ENCODE measurements at regions not wholly inside any gene's neighbourhood (a gene's known extent, or its start where the extent isn't known, plus 50 kb on each side); places are given as distances from the start of the nearest gene placed in this dataset.
"Not testable (repeated sequence)": the region's sequence is repeated elsewhere in the genome, so short reads cannot be mapped to it uniquely, and the experiment has no call there.

DNA sequence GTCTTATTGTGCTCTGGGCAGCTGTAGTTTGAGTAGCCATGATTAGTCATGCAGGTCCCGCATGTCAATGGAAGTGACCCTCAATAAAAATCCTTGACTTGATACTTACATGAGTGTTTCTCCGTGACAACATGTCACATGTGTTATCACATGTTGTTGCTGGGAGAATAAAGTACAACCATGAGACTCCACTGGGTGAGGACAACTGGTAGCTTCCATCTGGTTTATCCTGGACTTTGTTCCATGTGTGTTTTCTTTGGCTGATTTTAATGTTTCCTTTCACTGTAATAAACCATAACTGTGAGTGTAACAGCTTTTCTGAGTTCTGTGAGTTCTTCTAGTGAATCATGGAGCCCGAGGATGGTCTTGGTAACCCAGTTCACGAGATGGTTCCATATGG, 63.1 kb upstream of the NDN start:
- DNase-seq (no peak), ATAC-seq (ENCODE audit: poor library complexity) (no peak)
- intact Hi-C loops (cut with DNase I) = no loop called here

DNA sequence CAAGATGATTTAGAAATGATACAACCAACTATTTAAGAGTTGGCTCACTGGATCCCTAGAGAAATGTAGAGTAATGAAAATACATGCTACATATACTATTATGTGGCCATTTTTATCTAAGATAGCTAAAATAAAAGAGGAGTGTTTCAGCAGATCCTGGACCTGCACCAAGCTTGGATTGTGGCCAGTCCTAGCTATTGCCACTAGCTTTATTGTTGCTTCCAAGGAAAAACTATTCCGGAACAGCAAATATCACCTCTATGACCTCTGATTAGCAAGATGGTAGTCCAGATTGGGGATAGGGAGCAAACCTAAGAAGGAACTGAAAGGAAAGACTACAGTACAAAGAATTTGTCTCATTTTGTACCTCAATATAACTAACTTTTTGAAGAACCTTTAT, 63.7 kb upstream of the NDN start:
- intact Hi-C loops (cut with DNase I) = no loop called here
- DNase-seq (no peak), ATAC-seq (ENCODE audit: poor library complexity) (no peak)

DNA sequence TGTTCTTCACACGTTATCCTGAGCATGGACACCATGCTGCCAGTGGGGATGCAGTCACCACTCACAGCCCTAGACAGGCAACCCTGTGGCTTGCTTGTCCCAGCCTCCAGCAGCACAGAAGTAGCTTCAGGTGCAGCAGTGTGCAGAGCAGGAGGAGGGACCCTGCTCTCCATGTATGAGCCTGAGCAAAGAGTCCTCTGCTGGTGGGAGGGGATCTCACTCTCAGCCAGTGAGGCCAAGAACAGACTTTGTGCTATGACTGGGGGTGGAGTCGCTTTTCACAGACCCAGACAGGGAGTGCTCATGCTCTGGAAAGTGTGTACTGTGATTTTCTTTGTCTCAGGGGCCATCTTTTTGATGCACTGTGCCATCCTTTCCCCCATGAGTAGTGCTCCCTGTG, 66.1 kb upstream of the NDN start:
- ATAC-seq (ENCODE audit: poor library complexity) = no peak
- intact Hi-C loops (cut with DNase I) = no loop called here
- DNase-seq = no peak

DNA sequence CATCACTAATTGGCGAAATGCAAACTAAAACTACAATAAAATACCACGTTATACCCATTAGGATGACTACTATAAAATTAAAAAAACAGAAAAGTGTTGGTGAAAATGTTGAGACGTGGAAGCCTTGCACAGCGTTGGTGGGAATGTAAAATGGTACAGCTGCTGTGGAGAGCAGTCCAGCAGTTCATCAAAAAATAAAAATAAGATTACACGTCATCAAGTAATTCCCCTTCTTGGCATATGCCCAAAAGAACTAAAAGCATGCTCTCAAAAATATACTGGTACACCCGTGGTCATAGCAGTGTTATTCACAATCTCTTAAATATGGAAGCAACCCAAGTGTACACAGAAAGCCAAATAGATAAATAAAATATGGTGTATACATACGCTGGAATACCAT, 71.8 kb upstream of the NDN start:
- intact Hi-C loops (cut with DNase I) = no loop called here
- ATAC-seq (ENCODE audit: poor library complexity) (no peak), DNase-seq (no peak)

DNA sequence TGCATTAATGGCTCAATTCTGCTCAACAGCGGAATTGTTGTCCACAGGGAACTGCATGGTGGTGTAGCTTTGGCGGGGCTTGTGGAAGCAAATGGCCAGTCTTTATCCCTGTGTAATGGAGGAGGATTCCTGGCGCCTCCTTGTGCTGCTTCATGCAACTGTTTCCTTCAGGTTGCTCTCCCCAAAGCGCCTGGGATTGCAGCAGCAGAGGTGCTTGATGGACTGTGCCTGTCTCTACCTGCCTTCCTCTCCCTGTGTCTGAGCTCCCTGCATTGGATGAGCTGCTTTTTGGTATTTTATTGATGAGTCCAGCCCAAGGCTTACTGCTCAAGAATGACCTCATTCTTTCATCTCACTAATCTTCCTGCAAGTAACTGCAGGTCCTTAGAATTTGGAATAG, 72.9 kb upstream of the NDN start:
- ATAC-seq (ENCODE audit: poor library complexity) (no peak), DNase-seq (no peak)
- intact Hi-C loops (cut with DNase I) = no loop called here

DNA sequence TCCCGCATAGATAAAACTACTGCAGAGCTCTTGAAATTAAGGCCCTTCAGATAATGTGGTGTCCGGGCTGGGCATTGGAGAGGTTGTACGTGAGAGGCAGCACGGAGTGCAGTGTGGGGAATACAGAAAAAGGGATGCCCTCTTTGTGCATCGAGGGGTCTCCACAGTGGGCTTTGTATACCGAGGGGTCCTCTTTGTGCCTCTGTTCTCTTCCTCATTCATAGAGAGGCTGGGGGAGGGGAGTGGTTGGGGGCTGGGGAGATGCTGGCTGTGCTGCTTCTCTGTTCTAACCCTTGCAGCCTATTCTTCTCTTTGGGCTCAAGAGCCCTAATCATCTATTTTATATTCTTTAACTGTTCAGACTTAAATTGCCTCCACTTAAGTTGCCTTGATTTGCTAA, 74.3 kb upstream of the NDN start:
- intact Hi-C loops (cut with DNase I) = no loop called here
- DNase-seq (no peak), ATAC-seq (ENCODE audit: poor library complexity) (no peak)

DNA sequence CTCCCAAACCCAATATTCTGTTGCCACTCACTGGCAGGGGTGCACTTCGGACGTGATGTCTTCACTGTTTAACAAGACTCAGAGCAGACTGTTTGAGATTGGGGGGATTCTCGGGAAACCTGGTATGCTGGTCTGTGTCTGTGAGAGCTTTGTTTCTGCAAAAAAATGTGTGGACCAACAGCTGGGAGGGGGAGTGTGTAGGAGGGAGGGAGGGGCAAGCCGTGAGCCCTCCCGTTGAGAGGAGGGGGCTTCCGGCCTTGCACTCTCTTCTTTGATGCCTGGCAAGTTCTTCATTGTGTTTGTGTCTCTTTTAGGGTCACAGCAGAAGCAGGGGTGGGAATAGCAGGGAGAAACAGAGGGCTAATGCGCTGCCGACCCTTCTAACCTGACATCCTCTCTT, 74.9 kb upstream of the NDN start:
- DNase-seq = no peak
- intact Hi-C loops (cut with DNase I) = no loop called here

DNA sequence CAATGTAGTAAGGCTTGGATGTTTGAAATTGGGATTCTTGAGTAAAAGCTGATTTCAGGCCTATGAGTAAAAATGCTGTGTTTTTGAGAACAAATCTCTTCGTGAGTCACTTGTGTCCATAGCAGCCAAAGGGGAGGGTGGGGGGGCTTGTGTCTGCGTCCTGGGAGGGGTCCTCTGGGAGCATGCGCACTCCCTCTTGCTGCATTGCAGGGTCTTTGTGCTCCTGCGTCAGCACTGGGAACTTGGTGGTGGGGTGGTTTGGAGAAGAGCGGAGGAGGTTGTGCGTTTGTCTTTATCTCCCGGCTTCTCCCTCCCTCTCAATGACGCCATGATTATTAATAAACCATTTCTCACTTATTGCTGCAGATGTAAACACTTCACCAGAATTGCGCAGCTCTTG, 75.9 kb upstream of the NDN start:
- intact Hi-C loops (cut with DNase I) = no loop called here

More for the DNA sequence above, 74.9 kb upstream of the NDN start:
- ATAC-seq (ENCODE audit: poor library complexity) = no peak

DNA sequence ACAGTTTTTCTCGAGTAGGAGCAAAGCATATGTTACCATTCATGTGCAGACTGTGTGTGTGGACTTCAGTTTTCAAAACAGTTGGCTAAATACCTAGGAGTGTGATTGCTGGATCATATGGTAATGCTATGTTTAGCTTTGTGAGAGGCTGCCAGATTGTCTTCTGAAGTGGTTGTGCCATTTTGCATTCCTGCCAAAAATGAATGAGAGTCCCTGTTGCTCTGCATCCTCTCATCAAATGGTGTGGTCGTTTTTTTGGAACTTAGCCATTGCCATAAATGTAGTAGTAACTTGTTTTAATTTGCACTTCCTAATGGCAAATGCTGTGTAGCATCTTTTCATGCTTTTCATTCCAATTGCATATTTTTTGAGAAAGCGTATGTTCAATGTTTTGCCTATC, 77.2 kb upstream of the NDN start:
- ATAC-seq (ENCODE audit: poor library complexity) (no peak), DNase-seq (no peak)
- intact Hi-C loops (cut with DNase I) = no loop called here

More for the DNA sequence above, 75.9 kb upstream of the NDN start:
- no peak for ATAC-seq (ENCODE audit: poor library complexity)
- DNase-seq = no peak

DNA sequence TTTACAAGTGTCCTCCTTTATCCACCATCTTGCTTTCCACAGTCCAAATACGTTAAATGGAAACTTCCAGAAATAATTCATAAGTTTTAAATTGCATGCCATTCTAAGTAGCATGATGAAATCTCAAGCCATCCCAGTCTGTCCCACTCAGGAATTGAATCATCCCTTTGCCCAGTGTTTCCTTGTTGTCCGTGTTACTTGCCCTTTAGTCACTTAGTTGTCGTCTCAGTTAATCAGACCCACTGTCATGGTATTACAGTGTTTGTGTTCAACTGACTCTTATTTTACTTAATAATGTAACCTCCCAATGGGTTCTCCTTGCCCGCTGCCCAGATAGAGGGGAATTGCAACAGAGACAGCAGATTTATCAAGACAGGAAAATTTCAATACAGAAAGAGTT, 77.6 kb upstream of the NDN start:
- intact Hi-C loops (cut with DNase I) = no loop called here
- DNase-seq (no peak), ATAC-seq (ENCODE audit: poor library complexity) (no peak)

DNA sequence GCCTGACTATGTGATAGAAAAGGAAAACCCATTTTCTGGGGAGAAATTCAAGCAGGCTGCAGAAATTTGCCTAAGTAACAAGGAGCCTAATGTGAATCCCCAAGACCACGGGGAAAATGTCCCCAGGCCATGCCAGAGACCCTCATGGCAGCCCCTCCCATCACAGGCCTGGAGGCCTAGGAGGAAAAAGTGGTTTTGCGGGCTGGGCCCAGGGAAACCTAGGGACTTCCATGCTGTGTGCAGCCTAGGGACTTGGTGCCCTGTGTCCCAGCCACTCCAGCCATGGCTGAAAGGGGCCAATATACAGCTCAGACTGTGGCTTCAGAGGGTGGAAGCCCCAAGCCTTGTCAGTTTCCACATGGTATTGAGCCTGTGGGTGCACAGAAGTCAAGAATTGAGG, 79.7 kb upstream of the NDN start:
- intact Hi-C loops (cut with DNase I); DNase-seq; ATAC-seq (ENCODE audit: poor library complexity): not testable (repeated sequence)

DNA sequence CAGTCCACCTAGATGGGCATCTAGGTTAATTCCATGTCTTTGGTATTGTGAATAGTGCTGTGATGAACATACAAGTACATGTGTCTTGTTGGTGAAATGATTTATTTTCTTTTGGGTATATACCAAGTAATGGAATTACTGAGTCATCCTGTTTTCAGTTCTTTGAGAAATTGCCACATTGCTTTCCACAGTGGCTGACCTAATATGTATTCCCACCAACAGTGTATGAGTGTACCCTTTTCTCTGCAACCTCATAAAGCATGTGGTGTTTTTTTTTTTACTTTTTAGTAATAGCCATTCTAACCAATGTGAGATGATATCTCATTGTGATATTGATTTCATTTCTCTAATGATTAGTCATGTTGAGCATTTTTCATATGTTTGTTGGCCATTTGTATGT, 86.0 kb upstream of the NDN start:
- ATAC-seq (ENCODE audit: poor library complexity) = no peak
- DNase-seq = no peak
- intact Hi-C loops (cut with DNase I) = no loop called here

DNA sequence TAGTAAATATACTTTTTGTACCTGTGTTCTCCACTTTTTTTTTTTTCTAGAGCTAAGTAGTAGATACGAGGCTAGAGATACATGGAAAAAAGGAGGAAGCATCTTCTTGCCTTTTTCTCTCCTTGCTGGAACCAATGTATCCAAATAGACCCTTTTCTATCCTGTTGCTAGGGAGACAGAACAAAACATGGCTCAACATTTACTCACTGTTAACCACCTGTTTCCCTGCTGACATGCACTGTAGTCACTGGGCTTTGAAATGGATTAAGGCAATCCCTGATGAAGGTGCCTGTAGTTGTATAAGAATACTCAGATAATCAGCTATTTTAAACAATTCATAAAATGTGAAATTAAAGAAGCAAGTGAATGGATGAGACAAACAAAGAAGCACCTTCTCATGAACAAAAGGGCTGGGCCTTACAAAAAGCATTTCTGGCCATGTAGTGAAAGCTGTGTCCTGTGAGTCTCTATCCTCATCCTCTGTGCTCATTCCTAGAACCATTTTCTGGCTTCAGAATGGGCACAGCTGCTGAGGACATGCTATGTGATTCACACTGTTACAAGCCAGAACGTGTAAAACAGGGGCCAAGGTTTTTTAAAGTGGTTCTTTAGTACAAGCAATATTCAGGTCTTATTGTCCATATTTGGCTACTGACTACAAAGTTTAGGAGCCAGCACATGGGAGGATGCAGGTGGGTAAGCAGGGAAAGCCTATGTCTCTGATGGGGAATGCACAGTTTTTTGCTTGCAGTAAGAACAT, 100.4 kb upstream of the NDN start:
- intact Hi-C loops (cut with DNase I) = no loop called here
- ATAC-seq (ENCODE audit: poor library complexity) (no peak), DNase-seq (no peak)

DNA sequence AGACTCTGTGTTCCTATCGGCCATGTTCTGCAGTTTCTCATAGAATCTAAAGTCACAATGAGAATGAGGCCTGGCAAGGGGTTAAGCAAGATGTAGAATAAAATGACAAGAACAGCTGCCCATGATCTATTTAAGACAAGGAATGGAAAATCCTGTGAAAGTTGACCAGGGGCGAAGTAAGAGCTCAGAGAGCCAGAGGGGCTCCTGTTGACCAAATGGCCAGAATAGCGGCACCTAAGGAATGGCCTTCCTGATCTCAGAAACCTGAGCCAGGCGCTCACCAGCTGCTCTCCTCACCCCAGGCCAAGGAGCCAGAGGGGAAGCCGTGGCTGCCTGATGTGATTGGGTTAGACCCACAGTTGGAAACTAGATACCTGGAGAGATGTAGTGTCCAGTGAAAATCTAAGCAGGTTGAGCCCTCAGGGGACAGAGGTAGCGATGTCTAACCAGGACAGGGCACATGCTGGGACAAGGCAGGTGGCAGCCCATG, 106.1 kb upstream of the NDN start:
- no peak for ATAC-seq (ENCODE audit: poor library complexity)
- intact Hi-C loops (cut with DNase I) = no loop called here
- no peak for DNase-seq

DNA sequence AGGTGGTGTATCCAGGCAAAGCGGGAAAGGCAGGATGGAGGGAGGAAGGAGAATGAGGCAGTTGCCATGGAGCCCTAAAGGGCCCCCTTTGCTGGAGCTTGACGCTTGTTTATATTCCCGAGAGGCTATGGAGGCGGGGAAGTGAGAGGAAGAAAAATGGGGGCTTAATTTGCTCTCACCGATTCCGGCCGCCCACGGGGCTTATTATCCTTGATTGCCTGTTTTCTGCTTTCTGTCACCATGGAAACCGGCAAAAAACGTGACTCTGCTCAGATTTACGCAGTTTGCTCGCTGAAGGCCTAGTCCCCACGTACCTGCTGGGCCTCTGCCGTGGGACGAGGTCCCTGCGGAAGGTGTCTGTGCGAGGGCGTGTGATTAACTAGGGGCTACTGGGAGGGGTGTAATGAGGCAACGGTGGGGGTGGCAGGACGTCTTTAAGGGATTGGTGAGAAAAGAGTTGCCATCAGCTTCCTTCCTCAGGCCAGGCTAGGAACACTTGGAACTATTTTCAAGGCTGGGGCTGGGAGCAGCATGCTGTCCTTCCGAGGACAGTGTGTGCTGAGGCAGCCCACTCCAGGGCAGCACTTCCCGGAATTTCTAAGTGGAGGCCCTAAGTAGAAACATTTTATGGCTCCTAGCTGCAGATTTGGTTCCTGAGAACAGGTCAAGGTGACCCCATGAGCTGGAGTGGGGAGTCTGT, 110.8 kb upstream of the NDN start:
- ATAC-seq (ENCODE audit: poor library complexity) (no peak), DNase-seq (no peak)
- intact Hi-C loops (cut with DNase I) = no loop called here

DNA sequence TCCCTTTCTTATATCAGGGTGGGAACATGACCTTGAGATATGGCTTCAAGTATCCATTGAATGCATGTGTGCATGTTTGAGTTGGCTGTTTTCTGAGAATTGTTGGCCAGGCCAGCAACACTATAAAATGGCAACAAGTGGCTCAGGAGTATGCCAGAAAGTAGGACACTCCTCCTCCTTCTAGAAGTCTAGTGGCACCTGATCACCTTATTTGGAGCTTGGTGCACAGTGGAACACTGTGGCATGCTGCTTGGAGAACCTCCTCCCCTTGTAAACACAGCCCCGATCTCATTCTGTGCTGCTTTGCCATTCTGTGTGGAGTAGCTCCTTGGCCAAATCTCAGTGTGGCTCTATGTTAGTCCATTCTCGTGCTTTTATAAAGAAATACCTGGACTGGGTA, 114.8 kb upstream of the NDN start:
- intact Hi-C loops (cut with DNase I) = no loop called here

DNA sequence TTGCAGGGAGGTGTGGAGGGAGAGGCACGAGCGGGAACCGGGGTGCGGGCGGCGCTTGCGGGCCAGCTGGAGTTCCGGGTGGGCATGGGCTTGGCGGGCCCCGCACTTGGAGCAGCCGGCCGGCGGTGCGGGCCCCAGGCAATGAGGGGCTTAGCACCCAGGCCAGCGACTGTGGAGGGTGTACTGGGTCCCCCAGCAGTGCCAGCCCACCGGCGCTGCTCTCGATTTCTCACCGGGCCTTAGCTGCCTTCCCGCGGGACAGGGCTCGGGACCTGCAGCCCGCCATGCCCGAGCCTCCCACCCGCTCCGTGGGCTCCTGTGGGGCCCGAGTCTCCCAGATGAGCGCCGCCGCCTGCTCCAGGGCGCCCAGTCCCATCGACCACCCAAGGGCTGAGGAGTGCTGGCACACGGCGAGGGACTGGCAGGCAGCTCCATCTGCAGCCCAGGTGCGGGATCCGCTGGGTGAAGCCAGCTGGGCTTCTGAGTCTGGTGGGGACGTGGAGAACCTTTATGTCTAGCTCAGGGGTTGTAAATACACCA, 115.9 kb upstream of the NDN start:
- DNase-seq; ATAC-seq (ENCODE audit: poor library complexity); intact Hi-C loops (cut with DNase I): not testable (repeated sequence)

More for the DNA sequence above, 114.8 kb upstream of the NDN start:
- DNase-seq (no peak), ATAC-seq (ENCODE audit: poor library complexity) (no peak)

DNA sequence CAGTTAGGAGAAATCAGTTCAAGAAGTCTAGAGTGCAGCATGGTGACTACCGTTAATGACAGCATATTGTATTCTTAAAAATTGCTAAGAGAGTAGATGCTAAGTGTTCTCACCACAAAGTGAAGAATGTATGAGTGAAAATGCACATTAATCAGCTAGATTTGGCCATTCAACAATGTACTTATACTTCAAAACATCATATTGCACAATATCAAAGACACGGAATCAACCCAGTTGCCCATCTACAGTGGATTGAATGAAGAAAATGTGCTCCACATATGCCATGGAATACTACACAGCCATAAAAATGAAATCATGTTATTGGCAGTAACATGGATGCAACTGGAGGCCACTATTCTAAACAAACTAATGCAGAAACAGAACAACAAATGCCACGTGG, 119.9 kb upstream of the NDN start:
- ATAC-seq (ENCODE audit: poor library complexity) (no peak), DNase-seq (no peak)
- intact Hi-C loops (cut with DNase I) = no loop called here

DNA sequence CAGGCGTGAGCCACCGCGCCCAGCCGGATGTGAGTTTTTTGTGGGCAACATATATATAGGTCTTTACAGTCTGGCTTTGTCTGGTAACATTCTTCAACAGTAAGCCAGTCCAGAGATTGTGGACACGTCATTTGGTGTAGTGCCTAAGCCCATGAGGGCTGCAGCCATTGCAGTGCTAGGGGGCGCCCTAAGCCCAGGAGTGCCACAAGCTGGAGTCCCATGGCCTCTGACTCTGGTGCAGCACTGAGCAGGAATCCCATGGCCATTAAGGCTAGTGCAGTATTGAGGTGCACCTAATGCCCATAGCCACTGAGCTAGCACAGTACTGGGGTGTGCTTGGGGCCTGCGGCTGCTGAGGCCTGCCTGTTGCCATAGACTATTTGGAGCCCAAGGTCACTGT, 136.4 kb upstream of the NDN start:
- intact Hi-C loops (cut with DNase I) = no loop called here
- ATAC-seq (ENCODE audit: poor library complexity) = no peak
- no peak for DNase-seq

DNA sequence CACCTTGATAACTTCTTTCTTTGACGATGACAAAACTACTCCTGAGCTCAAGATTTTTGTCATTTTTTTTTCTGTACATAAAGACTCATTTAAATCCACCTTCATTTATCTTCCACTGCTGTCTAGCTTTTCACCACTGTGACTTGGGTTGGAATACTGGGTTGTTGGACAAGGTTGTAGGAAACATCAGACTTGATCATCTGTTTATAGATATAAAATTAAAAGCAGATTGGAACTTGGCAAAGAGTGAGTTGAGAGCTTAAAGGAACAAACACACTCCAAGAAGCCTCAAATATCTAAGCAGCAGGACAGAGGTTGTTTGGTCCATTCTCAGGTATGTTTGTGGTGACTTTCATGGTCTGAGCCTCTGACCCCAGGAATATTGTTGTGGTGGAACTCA, 141.7 kb upstream of the NDN start:
- DNase-seq (no peak), ATAC-seq (ENCODE audit: poor library complexity) (no peak)
- intact Hi-C loops (cut with DNase I) = no loop called here

All from Right ventricle myocardium superior (tissue), 1 donor.